Cortex of kidney (tissue), 1 donor: ENCODE measurements at regions not wholly inside any gene's neighbourhood (a gene's known extent, or its start where the extent isn't known, plus 50 kb on each side); places are given as distances from the start of the nearest gene placed in this dataset.

Experiments used
- DNase-seq: peaks from one replicate; lab custom pipeline; 2025; lab: John Stamatoyannopoulos, UW

DNA sequence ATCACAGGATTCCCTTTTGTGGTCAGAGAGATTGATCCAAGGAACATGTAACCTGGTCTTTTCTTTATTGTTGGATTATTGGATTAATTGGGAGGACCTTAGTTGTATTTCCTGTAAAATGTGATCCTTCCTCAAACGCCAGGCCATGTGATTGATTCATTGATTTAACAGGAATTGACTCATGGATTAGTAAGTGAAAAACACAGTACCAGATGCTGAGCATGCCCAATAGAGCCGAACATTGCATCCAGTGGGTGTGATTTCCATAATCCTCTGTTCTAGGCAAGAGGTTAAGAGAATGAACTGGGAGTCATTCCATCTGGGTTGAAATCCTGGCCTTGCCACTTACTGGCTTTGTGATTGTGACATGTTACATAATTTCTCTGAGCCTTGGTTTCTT, 522.3 kb downstream of the MAT2B start:
- no peak for DNase-seq

DNA sequence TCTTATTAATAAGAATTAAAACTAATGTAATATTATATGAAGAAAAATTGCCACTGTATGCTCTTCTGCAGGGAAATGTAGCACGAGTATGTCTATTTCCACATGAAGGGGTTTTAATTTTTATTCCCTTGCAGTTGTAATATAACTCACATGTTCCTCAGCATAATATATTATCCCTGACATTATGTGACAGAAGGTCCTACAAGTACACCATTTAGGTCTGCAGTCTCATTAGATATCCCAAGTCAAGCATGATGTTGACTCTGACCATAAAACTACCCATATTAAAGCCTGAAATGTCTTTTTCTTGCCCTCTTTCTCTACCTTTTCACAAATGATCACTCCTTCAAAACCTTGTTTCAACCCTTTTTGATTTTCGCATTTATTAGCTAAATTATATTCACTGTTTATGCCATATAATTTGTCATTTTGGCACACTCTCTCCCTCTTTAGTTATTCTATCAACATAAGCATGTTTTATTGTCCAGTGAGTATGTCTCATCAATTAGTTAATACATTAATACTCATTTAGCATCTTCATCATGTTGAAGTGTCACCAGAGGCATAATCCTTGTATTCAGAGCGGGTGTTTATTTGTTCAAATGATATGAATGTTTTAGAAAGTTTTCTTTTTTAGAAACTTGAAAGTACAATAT, 532.8 kb downstream of the MAT2B start:
- no peak for DNase-seq

DNA sequence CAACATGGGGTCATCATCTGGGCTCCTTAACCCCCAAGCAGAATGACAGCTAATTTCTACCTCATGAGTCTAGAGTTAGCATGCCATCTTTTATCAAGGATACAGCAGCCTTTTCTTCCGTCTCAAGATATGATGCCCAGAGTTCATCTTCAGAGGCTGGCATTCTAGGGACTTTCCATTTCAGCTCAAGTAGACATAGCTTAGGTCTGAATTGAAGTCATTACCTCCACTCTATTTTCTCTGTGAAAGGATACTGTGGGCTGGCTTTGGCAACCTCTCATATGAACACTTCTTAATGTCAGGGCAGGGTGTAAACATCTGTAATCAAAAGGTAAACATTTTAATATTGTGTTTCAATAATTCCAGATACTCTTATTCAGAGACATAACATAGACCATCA, 535.7 kb downstream of the MAT2B start:
- DNase-seq, result no peak

DNA sequence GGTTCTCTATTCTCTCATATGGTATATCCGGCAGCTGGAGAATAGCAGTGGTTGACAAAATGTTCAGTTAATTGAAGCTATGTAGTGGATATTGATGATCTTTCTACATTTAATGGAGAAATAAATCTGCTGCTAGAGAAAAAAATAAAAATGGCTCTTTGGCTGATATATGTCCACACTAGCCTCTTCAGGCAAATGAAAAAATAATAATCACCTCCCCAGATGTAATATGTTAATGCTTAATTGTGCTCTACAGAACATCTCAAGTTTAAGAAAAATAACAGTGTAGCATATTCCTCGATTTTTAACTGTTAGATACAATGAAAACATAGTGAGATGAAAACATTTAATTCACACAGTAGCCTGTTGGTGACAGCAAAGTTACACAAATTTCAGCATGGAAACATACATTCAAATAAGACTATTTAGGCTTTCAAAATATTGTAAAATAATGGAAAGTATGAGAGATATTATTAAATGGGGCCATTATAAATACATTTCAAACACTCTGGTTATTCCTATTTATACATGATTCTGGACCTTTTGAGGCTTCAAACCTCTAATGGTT, 543.0 kb downstream of the MAT2B start:
- no peak for DNase-seq

DNA sequence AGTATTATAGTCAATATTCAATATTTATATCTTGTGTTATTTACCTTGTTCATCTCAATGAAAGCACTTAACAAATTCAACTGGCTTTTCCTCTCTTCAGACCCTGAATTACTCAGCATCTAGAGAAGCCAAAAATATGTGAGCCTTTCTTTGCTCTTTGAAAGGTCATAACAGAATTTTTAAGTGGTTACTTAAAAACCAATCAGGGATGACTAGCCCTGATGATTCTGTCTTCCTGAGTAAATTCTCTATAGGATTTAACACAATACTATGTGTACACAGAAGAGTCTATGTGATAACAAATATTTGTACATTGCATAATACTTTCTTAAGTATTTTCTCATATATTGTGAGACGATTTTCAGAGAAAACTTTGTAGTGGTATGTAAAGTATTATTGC, 546.3 kb downstream of the MAT2B start:
- no peak for DNase-seq

DNA sequence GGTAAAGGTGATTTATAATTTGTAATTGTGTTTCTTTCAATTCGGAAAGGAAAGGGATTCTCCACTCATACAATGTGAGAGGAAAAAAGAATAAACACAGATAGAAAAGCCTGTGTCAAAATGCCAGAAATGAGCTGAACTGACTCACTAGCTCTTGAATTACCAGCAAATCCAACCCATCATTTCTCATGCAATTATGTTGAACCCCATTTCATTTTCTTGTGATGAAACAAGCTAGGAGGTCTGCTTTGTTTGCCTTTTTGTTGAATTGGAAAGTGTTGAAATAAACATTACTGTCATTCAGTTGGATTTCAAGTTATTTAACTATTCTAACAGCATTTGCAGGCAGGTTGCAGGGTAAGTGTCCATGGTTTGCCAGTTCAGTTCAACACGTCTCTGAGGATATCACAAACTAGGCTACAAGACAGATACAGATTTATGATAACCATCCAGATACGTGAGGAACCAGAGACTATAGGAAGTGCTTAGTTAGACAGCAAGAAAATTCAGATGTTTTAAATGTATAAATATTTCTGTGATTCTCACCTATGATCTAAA, 547.2 kb downstream of the MAT2B start:
- DNase-seq, result no peak

DNA sequence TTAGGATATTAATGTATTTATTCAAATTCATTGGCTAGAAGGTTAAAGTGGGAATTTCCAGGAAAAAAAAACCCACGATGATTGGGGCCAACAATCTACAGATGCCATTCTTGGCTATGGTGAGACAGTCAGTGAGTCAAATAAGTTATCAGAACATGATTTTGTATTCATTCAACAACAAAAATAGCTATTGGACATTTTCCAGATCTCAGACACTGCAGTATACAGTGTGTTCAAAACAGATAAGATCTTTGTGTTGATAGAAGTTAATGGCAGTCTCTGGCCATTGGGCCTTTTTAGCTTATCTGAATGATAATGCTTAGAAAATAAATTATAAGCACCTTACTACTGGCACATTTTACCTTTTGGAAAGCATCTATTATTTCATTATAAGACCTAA, 547.7 kb downstream of the MAT2B start:
- no peak for DNase-seq

DNA sequence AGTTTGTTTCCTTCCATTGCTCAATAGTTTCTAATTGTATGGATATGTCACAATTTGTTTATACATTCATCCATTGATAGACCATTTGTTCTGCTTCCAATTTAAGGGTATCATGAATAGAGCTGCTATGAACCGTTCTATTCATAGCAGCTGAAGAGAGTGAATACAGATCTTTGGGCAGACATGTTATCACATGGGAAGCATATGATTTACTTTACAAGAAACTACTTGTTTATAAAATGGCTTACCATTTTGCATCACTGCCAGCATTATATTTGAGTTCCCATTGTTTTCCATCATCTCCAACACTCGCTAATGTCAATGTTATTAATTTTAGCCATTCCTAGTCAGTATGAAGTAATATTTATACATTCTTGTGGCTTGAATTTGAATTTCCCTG, 549.0 kb downstream of the MAT2B start:
- DNase-seq, result no peak

DNA sequence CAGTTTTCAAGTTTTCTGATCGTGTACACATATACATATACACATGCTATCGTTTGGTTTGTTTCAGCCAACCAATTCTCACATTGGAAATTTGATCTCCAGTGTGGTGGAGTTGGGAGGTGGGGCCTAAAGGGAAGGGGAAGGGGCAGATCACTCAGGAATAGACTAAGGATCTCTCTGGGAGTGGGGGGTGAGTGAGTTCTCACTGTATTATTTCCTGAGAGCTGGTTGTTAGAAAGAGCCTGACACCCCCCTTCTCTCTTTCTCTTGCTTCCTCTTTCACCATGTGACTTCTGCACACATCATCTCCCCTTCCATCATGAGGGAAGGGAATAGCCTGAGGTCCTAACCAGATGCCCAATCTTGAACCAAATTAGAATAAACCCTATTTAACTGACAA, 551.7 kb downstream of the MAT2B start:
- DNase-seq, result no peak

DNA sequence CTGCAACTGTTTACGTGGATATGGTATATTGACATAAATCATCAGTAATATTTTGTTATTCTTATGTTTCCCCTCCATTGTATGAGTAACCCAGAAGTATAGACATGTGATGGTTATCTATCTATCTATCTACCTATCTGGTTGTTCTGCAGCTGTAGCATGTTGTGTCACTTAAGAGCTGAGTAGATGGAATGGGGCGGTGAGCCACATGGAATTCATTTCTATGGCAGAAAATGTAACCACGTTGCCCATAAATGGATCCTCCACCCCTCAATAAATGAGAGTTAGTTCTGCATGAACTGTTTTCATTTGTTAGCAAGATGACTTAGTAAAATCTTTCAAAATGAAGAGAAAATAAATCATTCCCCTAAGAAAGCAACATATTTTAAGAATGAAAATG, 553.2 kb downstream of the MAT2B start:
- DNase-seq, result no peak

DNA sequence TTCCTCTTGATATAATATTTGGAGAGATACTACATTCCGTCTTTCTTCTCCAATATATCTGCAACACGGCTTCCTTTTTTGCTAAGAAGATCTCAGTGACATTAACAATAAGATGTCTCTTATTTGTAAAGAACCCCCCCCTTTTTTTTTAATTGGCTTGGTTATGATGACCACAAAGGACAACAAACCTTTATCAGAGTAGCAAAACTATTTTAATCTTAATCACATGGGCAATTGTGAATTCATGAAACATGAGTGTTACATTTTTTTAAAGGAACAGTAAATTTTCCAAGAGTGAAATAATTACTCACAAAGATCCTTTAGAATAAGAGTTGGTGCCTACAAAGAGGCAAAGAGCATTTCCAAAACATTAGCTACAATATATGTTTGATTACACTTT, 554.1 kb downstream of the MAT2B start:
- no peak for DNase-seq

DNA sequence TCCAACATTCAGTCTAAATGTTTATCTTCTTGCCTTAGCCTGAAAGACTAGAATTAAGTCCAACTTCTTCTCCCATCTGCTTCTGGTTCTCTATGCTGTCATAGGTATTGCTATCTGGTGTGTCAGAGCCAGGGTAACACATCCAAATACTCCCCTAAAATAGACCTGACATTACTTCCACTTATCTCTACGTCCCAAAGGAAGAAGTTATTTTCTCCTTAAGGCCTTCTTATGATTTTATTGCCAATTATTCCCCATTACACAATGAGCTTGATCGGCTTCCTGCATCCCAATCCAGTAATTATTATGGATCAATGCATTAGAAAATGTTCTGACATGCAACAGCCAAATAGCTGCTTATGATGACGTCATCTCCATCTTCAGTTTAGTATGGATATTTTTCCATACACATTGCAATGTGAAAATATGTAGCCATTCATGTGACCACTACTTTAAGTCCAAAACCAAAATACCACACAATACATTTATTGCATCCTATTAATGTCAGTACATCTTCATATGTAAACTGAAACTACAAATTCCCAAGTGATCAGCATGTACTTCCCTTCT, 555.5 kb downstream of the MAT2B start:
- no peak for DNase-seq

DNA sequence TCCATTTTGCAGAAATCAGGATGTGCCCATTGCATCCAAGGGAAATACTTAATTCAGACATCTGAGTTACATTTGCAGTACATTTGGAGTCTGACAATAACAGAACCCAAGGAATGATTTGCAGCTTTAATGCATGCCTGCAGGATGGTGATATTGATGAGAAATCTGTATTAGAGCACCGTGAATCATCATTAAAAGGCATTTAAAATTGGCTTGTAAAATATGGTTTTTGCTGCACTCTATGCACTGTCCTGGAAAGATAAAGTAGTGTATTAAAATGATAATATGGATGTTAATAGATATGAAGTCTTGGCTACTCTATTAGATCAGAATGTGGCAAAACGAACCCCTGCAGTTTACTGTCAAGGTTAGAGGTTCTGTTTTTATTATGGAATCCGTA, 556.9 kb downstream of the MAT2B start:
- DNase-seq, result no peak

DNA sequence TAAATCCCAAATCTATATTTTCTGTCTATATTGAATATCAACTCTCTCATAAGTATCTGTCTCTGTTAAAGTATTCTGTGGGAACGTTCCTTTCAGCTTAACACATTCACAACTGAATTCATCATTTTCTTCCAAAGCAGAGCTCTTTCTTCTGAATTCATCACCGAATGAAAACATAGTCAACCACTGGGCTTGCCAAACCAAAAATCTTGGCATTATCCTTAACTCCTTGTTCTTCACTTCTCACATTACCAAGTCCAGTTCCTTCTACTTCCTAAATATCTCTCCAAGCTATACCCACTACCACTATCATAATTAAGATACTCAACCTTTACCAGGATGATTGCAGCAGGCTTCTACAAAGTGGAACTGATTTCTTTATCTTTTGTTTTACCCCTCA, 559.8 kb downstream of the MAT2B start:
- DNase-seq, result no peak

DNA sequence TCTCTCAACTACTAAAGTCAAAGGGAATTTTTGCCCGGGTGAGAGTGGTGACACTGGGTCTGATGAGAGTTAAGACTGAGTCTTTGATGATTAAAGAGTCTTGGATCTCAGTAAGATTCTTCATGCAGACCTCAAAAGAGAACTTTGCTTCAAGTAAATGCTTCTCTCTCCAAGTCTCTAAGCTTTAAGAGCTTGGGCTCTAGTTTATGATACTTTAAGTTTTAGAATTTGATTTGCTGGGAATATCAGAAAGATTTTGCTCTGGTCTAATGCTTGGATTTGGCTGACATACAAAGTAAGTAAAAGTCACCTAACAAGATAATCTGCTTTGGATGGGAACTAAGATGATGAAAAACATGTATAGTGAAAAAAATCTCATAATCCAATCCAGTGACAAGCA, 566.3 kb downstream of the MAT2B start:
- no peak for DNase-seq

DNA sequence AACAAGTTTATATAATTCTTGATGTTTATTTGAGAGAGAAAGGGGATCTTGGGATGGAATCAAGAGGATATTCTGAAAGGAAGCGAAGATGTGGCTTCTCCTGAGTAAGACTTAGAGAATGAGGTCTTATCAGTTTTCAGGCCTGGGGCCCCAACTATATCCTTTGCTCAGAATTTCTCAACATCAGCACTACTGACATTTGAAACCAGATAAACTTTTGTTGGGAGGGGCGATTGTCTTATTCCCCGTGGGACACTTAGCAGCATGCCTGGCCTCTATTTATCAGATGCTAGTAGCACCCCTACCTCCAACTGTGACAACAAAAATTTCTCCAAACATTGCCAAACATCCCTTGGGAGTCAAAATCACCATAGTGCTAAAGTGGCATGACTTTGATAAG, 567.7 kb downstream of the MAT2B start:
- DNase-seq, result no peak

DNA sequence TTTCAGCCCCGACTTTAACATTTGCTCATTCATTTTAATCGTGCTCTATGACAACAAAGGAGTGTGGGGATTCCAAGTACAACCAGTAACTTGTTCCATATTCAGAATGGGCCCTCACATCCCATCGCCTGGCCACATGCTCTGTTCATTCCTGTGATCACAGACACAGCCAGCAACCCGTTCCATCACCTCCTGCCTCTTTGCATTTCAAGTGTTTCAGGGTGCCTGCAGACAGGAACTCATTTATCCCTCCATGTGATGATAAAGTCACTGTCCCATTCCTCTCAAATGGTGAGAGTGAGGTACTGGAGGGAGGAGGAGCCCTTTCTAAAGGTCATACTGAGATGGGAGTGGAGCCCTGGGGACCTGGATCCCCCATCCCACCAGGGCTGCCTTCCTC, 571.1 kb downstream of the MAT2B start:
- no peak for DNase-seq

DNA sequence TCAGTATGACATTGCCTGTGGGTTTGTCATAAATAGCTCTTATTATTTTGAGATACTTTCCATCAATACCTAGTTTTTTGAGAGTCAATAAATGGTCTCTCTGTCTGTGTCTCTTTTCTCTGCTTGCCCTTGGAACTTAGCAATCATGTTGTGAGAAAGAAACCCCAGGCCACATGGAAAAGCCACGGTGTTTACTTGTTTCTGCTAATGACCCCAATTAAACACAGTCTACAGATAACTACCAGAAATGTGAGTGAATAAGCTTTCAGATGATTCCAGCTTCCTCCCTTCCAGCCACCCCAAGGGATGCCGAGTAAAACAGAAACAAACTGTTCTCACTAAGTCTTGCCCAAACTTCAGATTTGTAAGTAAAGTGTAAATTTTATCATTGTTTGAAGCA, 584.9 kb downstream of the MAT2B start:
- DNase-seq, result no peak

DNA sequence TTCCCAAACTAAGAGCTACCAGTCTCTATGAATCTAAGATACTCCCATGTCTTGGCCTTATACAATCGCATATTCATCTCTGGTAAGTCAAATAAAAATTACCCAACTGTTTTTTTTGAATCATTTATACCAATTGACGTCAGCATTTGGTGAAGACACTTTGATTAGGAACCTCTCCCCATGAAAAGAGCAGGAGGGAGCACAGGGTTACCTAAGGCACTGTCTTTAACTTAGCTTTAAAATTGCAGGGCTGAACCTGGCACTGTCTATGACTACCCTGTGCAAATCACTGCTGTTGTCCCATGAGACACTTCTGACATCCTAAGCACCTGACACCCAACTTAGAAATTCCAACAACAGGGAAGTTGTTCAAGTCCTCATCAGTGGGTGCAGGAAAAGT, 586.4 kb downstream of the MAT2B start:
- no peak for DNase-seq

DNA sequence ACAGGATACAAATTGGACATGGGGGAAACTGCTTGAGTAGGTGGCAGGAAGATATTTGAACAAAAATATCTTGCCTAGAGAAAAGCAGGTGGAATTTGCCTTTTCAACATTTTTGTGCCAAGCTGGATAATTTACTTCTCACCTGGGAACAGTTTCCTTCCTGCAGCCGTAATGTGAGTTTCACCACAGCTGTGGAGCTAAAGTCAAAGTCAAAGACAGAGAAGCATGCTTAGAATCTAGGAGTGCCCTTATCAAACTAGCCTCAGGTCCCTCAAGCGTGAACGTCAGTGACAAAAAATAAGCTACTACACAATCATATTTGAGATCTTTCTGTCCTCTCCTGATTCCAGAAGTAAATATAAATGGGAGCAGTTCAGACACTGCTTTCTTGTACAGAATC, 588.9 kb downstream of the MAT2B start:
- DNase-seq, result no peak

DNA sequence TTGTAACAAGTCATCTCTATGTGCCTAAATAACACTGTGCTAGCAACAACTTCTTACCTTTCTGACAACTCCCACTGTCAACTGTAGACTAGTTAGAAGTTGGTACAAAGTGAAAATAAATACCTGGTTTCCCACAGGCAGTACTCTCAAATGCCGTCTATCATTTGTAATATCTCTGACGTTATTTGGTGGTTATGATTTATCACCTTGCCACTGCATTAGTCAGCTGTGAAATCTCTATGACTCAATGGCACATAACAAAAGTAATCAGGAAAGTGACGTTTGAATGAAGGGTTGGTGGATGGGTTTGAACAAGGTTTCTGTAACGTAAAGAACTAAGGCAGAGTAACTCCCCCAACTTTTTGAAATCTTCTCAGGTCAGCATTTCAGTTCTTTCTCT, 592.3 kb downstream of the MAT2B start:
- no peak for DNase-seq

DNA sequence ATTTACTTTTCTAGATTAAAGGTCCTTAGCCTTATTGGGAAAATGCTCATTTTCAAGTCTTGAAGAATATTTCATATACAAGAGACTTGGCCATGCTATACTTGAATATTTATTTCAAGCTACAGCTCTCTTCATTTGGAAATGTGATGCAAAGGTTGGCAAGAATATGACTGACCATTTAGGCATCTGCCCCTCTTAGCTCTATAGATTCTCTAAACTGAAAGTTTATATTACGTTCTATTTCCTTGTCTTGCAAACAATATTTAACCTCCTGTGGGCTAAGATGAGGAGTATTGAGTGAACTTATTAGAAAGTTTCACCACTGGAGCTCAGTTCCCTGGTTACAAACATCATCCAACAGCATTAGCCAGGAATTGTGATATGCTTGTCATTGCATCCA, 593.1 kb downstream of the MAT2B start:
- DNase-seq, result no peak

DNA sequence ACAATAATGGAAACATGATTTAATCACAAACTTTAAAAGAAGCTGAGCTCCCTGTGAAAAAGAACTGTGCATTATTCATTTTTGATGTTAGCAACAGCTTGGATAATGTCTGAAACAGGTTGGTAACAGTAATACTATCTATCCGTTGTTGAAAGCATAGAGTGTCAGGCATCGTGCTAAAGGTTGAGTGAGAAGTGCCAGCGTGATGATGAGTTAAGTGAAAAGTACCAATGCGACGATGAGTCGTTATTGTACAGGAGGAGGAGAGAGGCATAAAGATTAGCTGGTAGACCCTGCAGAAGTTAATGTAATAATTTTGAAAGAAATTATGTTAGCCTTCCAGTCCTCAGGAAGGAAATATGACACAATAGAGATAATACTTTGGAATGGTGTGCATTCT, 593.6 kb downstream of the MAT2B start:
- DNase-seq, result no peak

DNA sequence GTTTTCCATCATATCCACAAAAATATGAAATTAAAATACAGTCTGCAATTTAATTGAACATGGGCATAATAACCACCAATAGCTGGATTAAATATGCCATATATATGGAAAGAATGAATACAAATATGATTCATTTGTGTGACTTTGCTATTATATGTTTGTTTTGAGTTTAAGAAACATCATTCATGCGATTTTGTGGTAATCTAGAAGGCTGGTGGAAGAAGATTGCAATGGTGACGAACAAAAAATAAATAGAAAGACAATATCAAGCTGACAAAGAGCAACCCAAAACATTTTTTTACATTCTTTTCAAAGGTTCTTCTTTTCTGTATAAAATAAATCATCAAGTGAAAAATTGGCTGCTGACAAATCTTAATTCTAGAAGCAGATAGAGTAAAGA, 610.0 kb downstream of the MAT2B start:
- DNase-seq, result no peak
